ENCODE measurements at regions not wholly inside any gene's neighbourhood (a gene's known extent, or its start where the extent isn't known, plus 50 kb on each side); places are given as distances from the start of the nearest gene placed in this dataset.

DNA sequence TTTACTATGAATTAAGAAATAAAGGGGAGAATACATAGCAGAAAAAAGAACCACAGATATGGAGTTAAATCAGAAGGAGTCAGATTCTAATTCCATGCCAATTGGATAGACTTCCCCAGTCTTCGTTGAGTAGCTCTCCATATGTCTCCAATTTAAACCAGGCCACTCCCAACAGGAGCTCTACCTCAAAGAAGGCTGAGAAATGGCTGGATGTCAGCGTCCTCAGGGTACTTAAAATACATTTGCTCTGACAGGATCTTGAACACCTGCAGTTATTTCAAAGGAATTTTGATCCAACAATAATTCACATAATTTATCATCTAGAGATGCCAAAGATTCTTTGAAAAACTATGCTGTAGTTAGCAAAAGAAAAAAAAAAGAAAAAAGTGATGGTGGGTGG, 133.9 kb upstream of the FBN2 start:
- intact Hi-C loops (cut with micrococcal nuclease) = loop anchor here (10.0 kb wide), 1 partner anchor 297 kb away; no protein-coding TSS in a partner anchor
- CTCF ChIA-PET = interaction anchor here (1.7 kb wide), 1 partner anchor 135 kb away, joined by 7 read pairs; the partner anchor contains the start of gene FBN2
- ATAC-seq (ENCODE audit: low read depth) = no peak

More for the DNA sequence above, 133.9 kb upstream of the FBN2 start:
- Histone ChIP-seq H3K9me3 (ENCODE audit: control insufficient read depth, insufficient read depth, low read length) (no peaks in the 10 kb centered on the region), H2BK120ac (ENCODE audit: low read depth, low read length) (no peak overlapping the region), H3K4ac (ENCODE audit: low read depth, low read length) (no peak overlapping the region), H3K18ac (ENCODE audit: low read depth, low read length) (no peak overlapping the region), H3K23ac (ENCODE audit: low read depth, low read length) (no peak overlapping the region), H3K4me2 (ENCODE audit: low read depth, low read length) (no peak overlapping the region), H4K91ac (ENCODE audit: insufficient read depth, low read depth, low read length) (no peak overlapping the region), H4K20me1 (ENCODE audit: insufficient read depth, low read length) (no peaks in the 10 kb centered on the region), H2AK5ac (ENCODE audit: low read depth, low read length) (no peak overlapping the region), H3K9ac (ENCODE audit: low read depth, low read length) (no peak overlapping the region), H3K27ac (ENCODE audit: insufficient read depth, low read length) (no peak overlapping the region), H3K79me1 (ENCODE audit: low read depth in 1 of 2, low read length in 2 of 2) (no peaks in the 10 kb centered on the region; a peak in 1 of 4 replicates), H3K4me1 (ENCODE audit: control insufficient read depth, insufficient read depth, low read length) (no peaks in the 10 kb centered on the region; the same call in 1 of the 2 replicates), H2AFZ (replicated peaks; ENCODE audit: low read length, poor library complexity) (no peak overlapping the region), H2BK5ac (ENCODE audit: low read depth, low read length, poor library complexity, severe bottlenecking) (no peak overlapping the region), H4K5ac (ENCODE audit: low read depth, low read length) (no peak overlapping the region), H2BK20ac (ENCODE audit: low read depth, low read length) (no peak overlapping the region), H2BK15ac (ENCODE audit: low read depth, low read length) (no peak overlapping the region), H2AK9ac (replicated peaks; ENCODE audit: low read depth, low read length, poor library complexity) (no peak overlapping the region), H3K4me3 (ENCODE audit: insufficient read depth, low read depth, low read length) (no peak overlapping the region), H3K36me3 (ENCODE audit: control insufficient read depth, insufficient read depth, low read length) (no peaks in the 10 kb centered on the region), H4K8ac (ENCODE audit: low read depth in 2 of 2, low read length in 2 of 2) (no peak overlapping the region), H3K14ac (replicated peaks; ENCODE audit: low read depth, low read length) (no peak overlapping the region), H3K56ac (ENCODE audit: extremely low read depth, insufficient read depth, low read length) (no peak overlapping the region), H3K9me1 (ENCODE audit: insufficient read depth, low read length) (no peaks in the 10 kb centered on the region), H3K27me3 (ENCODE audit: control insufficient read depth, insufficient read depth, low read length) (no peaks in the 10 kb centered on the region)
- in situ Hi-C loops (cut with MboI; ENCODE audit: low sequenced_read_pairs) = loop anchor here (5.0 kb wide), 1 partner anchor 135 kb away; the partner anchor contains the start of gene FBN2
- DNase-seq = no peak
- POLR2A ChIA-PET (ENCODE audit: unreplicated experiment) = no interaction called here
- BruUV-seq (replicated peaks) = no TSS peak
- TF ChIP-seq NFE2L2 (IDR thresholded peaks at IDR 0.05; ENCODE audit: low read depth, low read length) (no peak), MAFK (IDR thresholded peaks at IDR 0.05; ENCODE audit: low read depth, low read length) (no peak), USF2 (IDR thresholded peaks at IDR 0.05; ENCODE audit: low read depth, low read length) (no peak), ELK1 (IDR thresholded peaks at IDR 0.05; ENCODE audit: borderline replicate concordance, low read depth, low read length) (no peak), POLR2A (IDR thresholded peaks at IDR 0.05; ENCODE audit: low read depth, low read length) (no peak), CEBPB (IDR thresholded peaks at IDR 0.05; ENCODE audit: low read depth, low read length) (no peak), MAZ (IDR thresholded peaks at IDR 0.05; ENCODE audit: borderline replicate concordance, low read depth, low read length) (no peak), RAD21 (IDR thresholded peaks at IDR 0.05; ENCODE audit: low read length) (no peak), RCOR1 (IDR thresholded peaks at IDR 0.05; ENCODE audit: insufficient replicate concordance, low read length) (no peak), MXI1 (IDR thresholded peaks at IDR 0.05; ENCODE audit: borderline replicate concordance, low read depth, low read length) (no peak), SMC3 (IDR thresholded peaks at IDR 0.05; ENCODE audit: low read depth, low read length) (no peak), RFX5 (IDR thresholded peaks at IDR 0.05; ENCODE audit: low read depth, low read length) (no peak), FOS (IDR thresholded peaks at IDR 0.05; ENCODE audit: low read depth, low read length) (no peak), BHLHE40 (IDR thresholded peaks at IDR 0.05; ENCODE audit: low read depth, low read length) (no peak), CTCF (conservative IDR thresholded peaks at IDR 0.05; ENCODE audit: low read depth, low read length) (no peak), CHD1 (IDR thresholded peaks at IDR 0.05; ENCODE audit: low read depth, low read length) (no peak)
- no CpG with 5 or more reads among the region's 2 CpGs for WGBS, 2 experiments (ENCODE audit: extremely low coverage in 2 of 2, insufficient read length in 1 of 2)
- dilution Hi-C loops (cut with HindIII; ENCODE audit: low sequenced_read_pairs, unreplicated experiment) = no loop called here
